H1 (cell line): ENCODE measurements at regions not wholly inside any gene's neighbourhood (a gene's known extent, or its start where the extent isn't known, plus 50 kb on each side); places are given as distances from the start of the nearest gene placed in this dataset.

Experiments
- CTCF ChIA-PET: fragments of 300-600 bp; sonication (Branson Sonifier 250); formaldehyde crosslinking; loops from one replicate; lab custom pipeline; 2021; ENCODE audit not compliant: partially characterized antibody; lab: Charles Lee
- POLR2A ChIA-PET: fragments of 300-600 bp; sonication (Branson Sonifier 250); formaldehyde crosslinking; loops from one replicate; lab custom pipeline; 2021; ENCODE audit warnings: inconsistent platforms; ENCODE audit not compliant: partially characterized antibody; lab: Charles Lee
- DNase-seq, 2 experiments: peaks; one replicate each; pipeline versions ENCODE4 v3.0.0 to v3.0.0-alpha.2; 2010 to 2022; ENCODE audit warnings: low spot score in 2 of 2, low read depth in 1 of 2, mixed read lengths in 1 of 2
- FAIRE-seq: peaks from 2 replicates; lab custom pipeline; 2011; peaks lifted over from hg19 to GRCh38; lab: Jason Lieb, UNC
- H2AFZ ChIP-seq: 2 replicates; pipeline ENCODE4 v1.8.1; 2012; ENCODE audit warnings: low read length, inconsistent platforms
- H2AK5ac ChIP-seq: 2 replicates; pipeline ENCODE4 v1.6.1; 2013; ENCODE audit warnings: low read depth, low read length
- H2BK120ac ChIP-seq: replicated peaks from 2 replicates; pipeline ENCODE3; 2013; ENCODE audit warnings: low read depth, low read length, inconsistent platforms
- H2BK12ac ChIP-seq: 2 replicates; pipeline ENCODE4 v1.6.1; 2013; ENCODE audit warnings: low read depth, low read length
- H2BK15ac ChIP-seq: 2 replicates; pipeline ENCODE4 v1.6.1; 2013; ENCODE audit warnings: low read length
- H2BK20ac ChIP-seq: 2 replicates; pipeline ENCODE4 v1.6.1; 2013; ENCODE audit warnings: low read length
- H2BK5ac ChIP-seq: 2 replicates; pipeline ENCODE4 v1.6.1; 2013; ENCODE audit warnings: low read depth, low read length
- H3K14ac ChIP-seq: 2 replicates; pipeline ENCODE4 v1.6.1; 2013; ENCODE audit warnings: inconsistent platforms; ENCODE audit not compliant: insufficient read length
- H3K18ac ChIP-seq: 2 replicates; pipeline ENCODE4 v1.6.1; 2013; ENCODE audit warnings: low read length; ENCODE audit errors: extremely low read depth
- H3K23ac ChIP-seq: 2 replicates; pipeline ENCODE4 v1.6.1; 2013; ENCODE audit warnings: inconsistent platforms; ENCODE audit not compliant: insufficient read length
- H3K23me2 ChIP-seq: 2 replicates; pipeline ENCODE4 v1.6.1; 2013; ENCODE audit warnings: low read depth, low read length
- H3K27ac ChIP-seq: 2 replicates; pipeline ENCODE4 v1.6.1; 2011; ENCODE audit warnings: low read depth, low read length, inconsistent platforms
- H3K27me3 ChIP-seq, 4 experiments: replicated peaks in 1 of 4; 1 replicate in 1 of 4; 2 replicates in 3 of 4; pipeline versions ENCODE4 v1.6.1 to v1.8.1; 2011 to 2013; ENCODE audit warnings: low read length in 3 of 4, mild to moderate bottlenecking in 3 of 4, inconsistent platforms in 2 of 4, mixed read lengths in 2 of 4, moderate library complexity in 1 of 4; ENCODE audit not compliant: control insufficient read depth in 3 of 4, insufficient read depth in 3 of 4; ENCODE audit errors: extremely low read depth in 1 of 4
- H3K36me3 ChIP-seq, 4 experiments: 2 replicates each; pipeline versions ENCODE4 v1.6.1 to v1.8.1; 2011 to 2013; ENCODE audit warnings: mild to moderate bottlenecking in 4 of 4, low read length in 3 of 4, moderate library complexity in 2 of 4, control low read depth in 1 of 4, inconsistent platforms in 1 of 4; ENCODE audit not compliant: insufficient read depth in 4 of 4, control insufficient read depth in 2 of 4
- H3K4ac ChIP-seq: replicated peaks from 2 replicates; pipeline ENCODE3; 2013; ENCODE audit warnings: low read length, low read depth, mixed read lengths, inconsistent platforms; ENCODE audit not compliant: insufficient read length
- H3K4me1 ChIP-seq, 4 experiments: replicated peaks in 1 of 4; 1 replicate in 1 of 4; 2 replicates in 3 of 4; pipeline versions ENCODE4 v1.6.1 to v1.8.1; 2011 to 2013; ENCODE audit warnings: low read length in 3 of 4, inconsistent platforms in 2 of 4, mixed read lengths in 1 of 4; ENCODE audit not compliant: insufficient read depth in 4 of 4, control insufficient read depth in 3 of 4
- H3K4me2 ChIP-seq, 2 experiments: 2 replicates each; pipeline versions ENCODE4 v1.6.1 to v1.8.1; 2011 to 2013; ENCODE audit warnings: low read depth in 2 of 2, low read length in 2 of 2, control low read depth in 1 of 2, inconsistent platforms in 1 of 2, mild to moderate bottlenecking in 1 of 2; ENCODE audit not compliant: insufficient read depth in 1 of 2
- H3K4me3 ChIP-seq, 4 experiments: fragments of 200-600, 300-600 bp in 1 of 4; sonication (generic), shearing (Covaris generic), sonication (Bioruptor Twin) in 1 of 4; 2 replicates each; pipeline versions ENCODE4 v1.5.1 to v1.8.1; 2011 to 2016; ENCODE audit warnings: low read length in 4 of 4, low read depth in 3 of 4, control low read depth in 2 of 4, inconsistent platforms in 2 of 4, mild to moderate bottlenecking in 2 of 4, mixed read lengths in 1 of 4, moderate library complexity in 1 of 4; ENCODE audit not compliant: insufficient read depth in 2 of 4; ENCODE audit errors: extremely low read depth in 1 of 4
- H3K56ac ChIP-seq: replicated peaks from 2 replicates; pipeline ENCODE3; 2013; ENCODE audit warnings: low read depth, mild to moderate bottlenecking, mixed read lengths, low read length, inconsistent platforms; ENCODE audit not compliant: insufficient read length
- H3K79me1 ChIP-seq: 2 replicates; pipeline ENCODE4 v1.6.1; 2013; ENCODE audit warnings: low read depth, low read length, control low read depth
- H3K79me2 ChIP-seq, 2 experiments: 2 replicates each; pipeline versions ENCODE4 v1.6.1 to v1.8.1; 2012 to 2013; ENCODE audit warnings: low read length in 2 of 2, mild to moderate bottlenecking in 2 of 2, inconsistent platforms in 1 of 2; ENCODE audit not compliant: insufficient read depth in 2 of 2, control insufficient read depth in 1 of 2
- H3K9ac ChIP-seq, 4 experiments: replicated peaks in 1 of 4; 1 replicate in 1 of 4; 2 replicates in 3 of 4; pipeline versions ENCODE4 v1.6.1 to v1.8.1; 2011 to 2013; ENCODE audit warnings: low read depth in 3 of 4, low read length in 3 of 4, control low read depth in 2 of 4, mild to moderate bottlenecking in 2 of 4, moderate library complexity in 2 of 4, inconsistent platforms in 1 of 4; ENCODE audit errors: extremely low read depth in 1 of 4
- H3K9me3 ChIP-seq, 2 experiments: 2 replicates each; pipeline versions ENCODE4 v1.6.1 to v1.8.1; 2012 to 2013; ENCODE audit warnings: mild to moderate bottlenecking in 2 of 2, moderate library complexity in 2 of 2, control low read depth in 1 of 2, inconsistent platforms in 1 of 2, low read depth in 1 of 2, low read length in 1 of 2, mixed read lengths in 1 of 2; ENCODE audit not compliant: insufficient read depth in 2 of 2
- H4K20me1 ChIP-seq, 2 experiments: replicated peaks in 1 of 2; 2 replicates each; pipeline versions ENCODE3 to v1.8.1; 2011 to 2013; ENCODE audit warnings: inconsistent platforms in 2 of 2, low read length in 2 of 2, mild to moderate bottlenecking in 1 of 2; ENCODE audit not compliant: insufficient read depth in 2 of 2, control insufficient read depth in 1 of 2
- H4K5ac ChIP-seq: 2 replicates; pipeline ENCODE4 v1.6.1; 2013; ENCODE audit warnings: low read length, low read depth, mixed read lengths, inconsistent platforms; ENCODE audit not compliant: insufficient read length
- H4K8ac ChIP-seq: 2 replicates; pipeline ENCODE4 v1.8.0; 2013; ENCODE audit warnings: mild to moderate bottlenecking, moderate library complexity, low read length, inconsistent platforms; ENCODE audit not compliant: insufficient read depth; ENCODE audit errors: extremely low read depth
- H4K91ac ChIP-seq: replicated peaks from 2 replicates; pipeline ENCODE3; 2013; ENCODE audit warnings: low read length, mixed read lengths, inconsistent platforms; ENCODE audit not compliant: insufficient read length
- HDAC6 ChIP-seq: IDR thresholded peaks from one replicate; pipeline ENCODE4 v1.7.1; 2012; ENCODE audit warnings: low read depth, mild to moderate bottlenecking, inconsistent platforms, low read length, moderate library complexity
- NANOG ChIP-seq: IDR thresholded peaks from 2 replicates; pipeline ENCODE4 v1.6.1; 2011; ENCODE audit warnings: low read length, low read depth, mild to moderate bottlenecking, inconsistent platforms; ENCODE audit not compliant: insufficient read depth, poor library complexity, severe bottlenecking
- RBBP5 ChIP-seq: IDR thresholded peaks from 2 replicates; pipeline ENCODE4 v1.7.1; 2012; ENCODE audit warnings: low read depth, mild to moderate bottlenecking, inconsistent platforms, low read length, moderate library complexity, borderline replicate concordance
- SP1 ChIP-seq: IDR thresholded peaks from 2 replicates; pipeline ENCODE4 v1.6.1; 2011; ENCODE audit warnings: low read depth, low read length
- SP2 ChIP-seq: IDR thresholded peaks from 2 replicates; pipeline ENCODE4 v1.6.1; 2012; ENCODE audit warnings: mild to moderate bottlenecking, low read length, inconsistent platforms
- TAF1 ChIP-seq: IDR thresholded peaks from 2 replicates; pipeline ENCODE4 v1.6.1; 2011; ENCODE audit warnings: mild to moderate bottlenecking, low read depth, low read length
- WGBS, 2 experiments: shearing (Covaris generic) in 1 of 2; methylation state at CpG; one replicate each; pipeline versions ENCODE4 v1.1.6 to v1.1.7; 2013 to 2015; ENCODE audit warnings: low lambda C conversion rate in 2 of 2, mixed read lengths in 2 of 2, inconsistent platforms in 1 of 2, low coverage in 1 of 2, missing lambda C conversion rate in 1 of 2; ENCODE audit not compliant: insufficient replicate concordance in 2 of 2, insufficient coverage in 1 of 2, insufficient read length in 1 of 2; ENCODE audit errors: extremely low coverage in 1 of 2, missing lambda C conversion rate in 1 of 2; 5-methylcytosine and 5-hydroxymethylcytosine counted together
- TF ChIP-seq, protein P1 (sequence below), 3 experiments: IDR thresholded peaks; 1 replicate in 2 of 3; 2 replicates in 1 of 3; pipeline versions ENCODE4 v1.5.1 to v1.6.1; 2011; ENCODE audit warnings: low read length in 3 of 3, mild to moderate bottlenecking in 3 of 3, inconsistent platforms in 2 of 3, low read depth in 1 of 3, moderate library complexity in 1 of 3; ENCODE audit not compliant: insufficient read depth in 1 of 3; ENCODE audit errors: control extremely low read depth in 1 of 3
- TF ChIP-seq, protein P2 (sequence below): IDR thresholded peaks from 2 replicates; pipeline ENCODE4 v1.6.1; 2012; ENCODE audit warnings: inconsistent platforms

DNA sequence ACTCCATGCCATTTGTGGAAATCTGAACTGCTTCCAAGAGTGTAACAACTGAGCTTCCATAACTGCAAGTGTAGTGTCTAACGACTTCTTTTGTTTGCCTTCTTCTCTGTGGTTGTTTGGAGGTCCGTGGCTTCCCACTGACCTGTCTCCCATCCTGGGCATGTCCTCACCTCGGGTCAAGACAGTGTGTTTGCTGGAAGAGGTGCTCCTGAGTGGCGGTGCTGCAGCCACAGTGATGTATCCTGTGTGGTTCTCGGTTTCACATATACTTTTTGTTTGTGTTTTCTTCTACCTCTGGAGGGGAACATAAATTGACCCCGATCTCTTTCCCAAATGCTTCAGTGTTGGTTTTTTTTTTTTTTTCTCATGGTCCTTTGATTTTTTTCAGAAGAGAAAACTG is 84.7 kb upstream of the NPVF start:
- 86% methylated on average over 6 of the region's 6 CpGs; no CpG with 5 or more reads in 1 of the 2 experiments for WGBS, 2 experiments
- no peak overlapping the region for H3K9ac ChIP-seq
- no peak overlapping the region for H3K18ac ChIP-seq
- H2BK120ac ChIP-seq, result no peak overlapping the region
- POLR2A ChIA-PET, result no interaction called here
- H3K27ac ChIP-seq, result no peak overlapping the region
- no peak overlapping the region for H3K14ac ChIP-seq
- no peaks in the 10 kb centered on the region for H3K27me3 ChIP-seq
- H4K5ac ChIP-seq, result no peak overlapping the region
- H3K4ac ChIP-seq, result no peak overlapping the region
- no peak overlapping the region for H3K4me2 ChIP-seq
- H3K9me3 ChIP-seq, result no peaks in the 10 kb centered on the region
- no peak overlapping the region for H2AK5ac ChIP-seq
- H2AFZ ChIP-seq, result no peak overlapping the region
- no peaks in the 10 kb centered on the region for H4K20me1 ChIP-seq
- CTCF ChIA-PET, result no interaction called here
- H3K79me1 ChIP-seq, result no peaks in the 10 kb centered on the region
- FAIRE-seq (no peak), DNase-seq (no peak)
- H2BK12ac ChIP-seq, result no peak overlapping the region
- no peak overlapping the region for H4K8ac ChIP-seq
- TF ChIP-seq TAF1 (no peak), SP1 (no peak), HDAC6 (no peak), NANOG (no peak), SP2 (no peak), RBBP5 (no peak)
- TF ChIP-seq, protein P1, sequence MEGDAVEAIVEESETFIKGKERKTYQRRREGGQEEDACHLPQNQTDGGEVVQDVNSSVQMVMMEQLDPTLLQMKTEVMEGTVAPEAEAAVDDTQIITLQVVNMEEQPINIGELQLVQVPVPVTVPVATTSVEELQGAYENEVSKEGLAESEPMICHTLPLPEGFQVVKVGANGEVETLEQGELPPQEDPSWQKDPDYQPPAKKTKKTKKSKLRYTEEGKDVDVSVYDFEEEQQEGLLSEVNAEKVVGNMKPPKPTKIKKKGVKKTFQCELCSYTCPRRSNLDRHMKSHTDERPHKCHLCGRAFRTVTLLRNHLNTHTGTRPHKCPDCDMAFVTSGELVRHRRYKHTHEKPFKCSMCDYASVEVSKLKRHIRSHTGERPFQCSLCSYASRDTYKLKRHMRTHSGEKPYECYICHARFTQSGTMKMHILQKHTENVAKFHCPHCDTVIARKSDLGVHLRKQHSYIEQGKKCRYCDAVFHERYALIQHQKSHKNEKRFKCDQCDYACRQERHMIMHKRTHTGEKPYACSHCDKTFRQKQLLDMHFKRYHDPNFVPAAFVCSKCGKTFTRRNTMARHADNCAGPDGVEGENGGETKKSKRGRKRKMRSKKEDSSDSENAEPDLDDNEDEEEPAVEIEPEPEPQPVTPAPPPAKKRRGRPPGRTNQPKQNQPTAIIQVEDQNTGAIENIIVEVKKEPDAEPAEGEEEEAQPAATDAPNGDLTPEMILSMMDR (IDR thresholded peaks at IDR 0.05; ENCODE audit: control extremely low read depth in 1 of 3, insufficient read depth in 1 of 3, low read depth in 1 of 3, low read length in 3 of 3), result no peak
- TF ChIP-seq, protein P2, sequence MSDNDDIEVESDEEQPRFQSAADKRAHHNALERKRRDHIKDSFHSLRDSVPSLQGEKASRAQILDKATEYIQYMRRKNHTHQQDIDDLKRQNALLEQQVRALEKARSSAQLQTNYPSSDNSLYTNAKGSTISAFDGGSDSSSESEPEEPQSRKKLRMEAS, result no peak
- no peaks in the 10 kb centered on the region; the same call in 1 of the 2 replicates for H3K23me2 ChIP-seq
- H3K36me3 ChIP-seq, result no peaks in the 10 kb centered on the region
- no peak overlapping the region for H3K4me3 ChIP-seq
- peaks cover 0 to 2% (median 0%) of the 10 kb centered on the region in 4 experiments; a peak in 1 of 7 replicates for H3K4me1 ChIP-seq
- H2BK20ac ChIP-seq, result no peak overlapping the region
- H3K56ac ChIP-seq, result no peak overlapping the region
- no peak overlapping the region for H3K23ac ChIP-seq
- no peaks in the 10 kb centered on the region for H3K79me2 ChIP-seq
- no peak overlapping the region for H2BK15ac ChIP-seq
- no peak overlapping the region for H4K91ac ChIP-seq
- no peak overlapping the region for H2BK5ac ChIP-seq
